HG03457 (cell line): ENCODE measurements at regions not wholly inside any gene's neighbourhood (a gene's known extent, or its start where the extent isn't known, plus 50 kb on each side); places are given as distances from the start of the nearest gene placed in this dataset.

Source experiments
- ATAC-seq: cut with Tn5 transposase; IDR thresholded peaks from one replicate; pipeline ENCODE4 v1.9.1; 2021; ENCODE audit warnings: moderate number of reproducible peaks; ENCODE audit not compliant: unreplicated experiment

DNA sequence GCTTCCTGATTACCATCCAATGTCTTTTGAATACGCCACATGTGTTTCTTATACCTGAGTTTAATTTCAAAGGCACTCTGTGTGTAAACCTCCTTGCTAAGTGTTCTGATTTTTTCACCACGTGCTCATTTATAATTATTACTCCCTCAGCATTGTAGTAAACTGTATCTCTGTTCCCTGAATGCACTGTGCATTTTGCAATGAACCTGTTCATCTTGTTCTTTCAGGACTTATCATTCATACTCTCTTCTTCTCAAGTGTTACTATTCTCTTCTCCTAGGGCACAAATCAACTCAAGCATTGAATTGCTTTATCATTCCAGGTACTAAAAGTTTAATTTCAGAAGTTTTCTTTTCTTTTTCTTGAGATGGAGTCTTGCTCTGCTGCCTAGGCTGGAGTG, 383.4 kb upstream of the TRIB2 start:
- ATAC-seq, result no peak

DNA sequence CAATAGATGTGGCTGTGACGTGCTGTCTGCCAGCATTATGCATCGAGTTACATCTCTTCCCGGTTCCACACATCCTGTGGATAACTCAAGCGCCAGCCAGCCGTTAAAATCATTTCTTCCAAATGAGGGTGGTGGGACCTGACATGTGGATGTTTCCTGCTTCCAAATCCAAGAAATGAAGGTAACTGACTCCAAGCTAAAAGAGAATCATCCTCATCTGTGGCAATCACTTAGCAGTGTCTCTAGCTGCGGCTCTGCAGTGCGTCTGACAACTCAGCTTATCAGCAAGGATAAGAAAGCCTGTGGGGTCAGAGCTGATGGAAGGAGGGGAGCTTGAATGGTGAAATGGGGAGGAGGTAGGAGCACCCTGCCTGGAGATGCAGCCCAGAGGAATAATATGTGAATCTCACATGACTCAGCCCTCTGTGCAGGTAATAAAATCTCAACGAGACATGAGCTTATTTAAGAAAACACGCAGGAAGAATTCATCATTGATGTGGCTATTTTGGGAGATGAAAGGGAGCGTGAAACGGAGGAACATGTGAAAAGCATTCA, 382.2 kb upstream of the TRIB2 start:
- no peak for ATAC-seq

DNA sequence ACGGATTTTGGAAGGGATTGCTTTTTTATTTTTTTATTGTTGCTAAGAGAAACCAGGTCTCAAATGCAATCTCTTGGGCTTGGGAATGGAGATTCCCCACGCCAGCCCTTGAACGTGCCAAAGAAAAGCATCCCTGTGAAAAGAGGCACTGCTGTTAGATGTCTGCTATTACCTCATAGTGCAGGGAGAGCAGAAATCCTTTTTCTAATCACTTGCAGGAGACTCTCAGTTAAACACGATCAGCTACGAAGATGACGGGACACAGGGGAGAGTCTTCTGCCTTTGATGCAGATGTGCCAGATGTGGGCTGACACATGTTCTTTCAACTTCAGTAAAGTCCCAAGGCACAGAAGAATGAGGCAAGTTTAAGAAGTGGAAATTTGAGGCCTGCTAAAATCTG, 381.6 kb upstream of the TRIB2 start:
- ATAC-seq, result no peak

DNA sequence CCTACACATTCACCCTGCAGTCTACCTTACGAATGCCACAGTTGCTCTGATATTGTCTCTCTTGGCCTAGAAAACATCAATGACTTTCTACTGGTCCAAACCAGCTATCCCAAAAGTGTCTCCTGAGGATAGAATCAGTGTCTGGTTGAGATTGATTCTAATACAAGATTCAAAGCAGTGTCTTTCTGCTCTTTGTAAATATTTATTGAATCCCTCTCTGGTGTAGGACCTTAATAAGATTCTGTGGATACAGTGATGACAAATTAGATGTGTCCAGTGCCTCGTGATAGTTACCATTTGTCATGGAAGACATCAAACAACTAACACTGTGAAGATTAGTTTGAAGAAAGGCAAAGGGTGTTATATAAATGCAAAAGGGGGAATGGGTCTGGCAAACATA, 380.7 kb upstream of the TRIB2 start:
- ATAC-seq, result no peak

DNA sequence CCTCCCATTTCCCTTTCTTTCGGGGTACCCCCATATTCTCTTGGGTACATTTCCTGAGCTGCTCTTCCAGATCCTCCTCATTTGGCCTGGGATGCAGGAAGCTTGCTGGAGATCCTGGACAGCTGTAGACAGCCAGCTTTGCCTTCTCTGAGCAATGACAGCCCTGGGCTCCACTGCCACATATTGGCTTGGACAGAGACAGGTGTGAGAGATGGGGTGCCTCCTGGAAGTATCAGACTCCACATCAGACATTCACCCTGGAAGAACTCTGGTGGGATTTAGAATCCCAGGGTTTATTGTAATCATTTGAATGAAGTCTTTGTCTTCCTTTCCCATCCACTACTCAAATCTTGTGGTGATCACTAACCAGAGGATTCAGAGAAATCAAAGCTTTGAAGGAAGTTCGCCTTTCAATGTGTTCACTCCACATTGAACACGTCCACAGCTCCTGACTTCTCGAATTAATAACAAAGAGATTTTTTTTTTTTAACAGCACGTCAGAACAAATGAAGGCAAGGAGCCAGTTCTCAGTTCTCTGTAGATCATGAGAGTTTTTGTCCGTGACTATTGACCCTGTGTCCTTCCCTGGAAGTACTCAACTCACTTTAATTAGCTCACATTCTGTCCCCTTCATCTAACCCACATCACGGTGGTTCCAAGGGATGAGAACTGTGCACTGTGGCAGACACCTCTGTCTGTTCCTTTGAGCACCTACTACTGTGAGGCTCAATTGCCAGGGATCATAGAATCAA, 377.6 kb upstream of the TRIB2 start:
- ATAC-seq, result no peak

DNA sequence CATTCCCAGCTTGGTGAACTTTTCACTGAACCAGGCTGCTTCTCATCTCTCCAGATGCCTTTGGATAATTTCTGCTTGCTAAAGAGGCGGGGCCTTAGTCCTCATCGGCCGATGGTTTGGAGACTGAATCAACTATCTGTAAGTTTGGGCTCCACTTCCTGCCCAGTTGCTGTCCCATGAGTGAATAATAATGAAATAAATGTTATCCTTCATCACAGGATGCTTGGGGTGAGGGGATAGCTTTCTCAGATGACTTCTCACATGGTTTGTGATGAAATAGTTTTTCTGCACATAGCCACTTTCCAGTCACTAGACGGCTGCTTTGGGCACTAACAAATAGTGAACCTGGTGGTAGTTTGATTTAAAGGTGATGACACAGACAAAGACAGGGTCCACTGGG, 376.6 kb upstream of the TRIB2 start:
- ATAC-seq, result no peak

DNA sequence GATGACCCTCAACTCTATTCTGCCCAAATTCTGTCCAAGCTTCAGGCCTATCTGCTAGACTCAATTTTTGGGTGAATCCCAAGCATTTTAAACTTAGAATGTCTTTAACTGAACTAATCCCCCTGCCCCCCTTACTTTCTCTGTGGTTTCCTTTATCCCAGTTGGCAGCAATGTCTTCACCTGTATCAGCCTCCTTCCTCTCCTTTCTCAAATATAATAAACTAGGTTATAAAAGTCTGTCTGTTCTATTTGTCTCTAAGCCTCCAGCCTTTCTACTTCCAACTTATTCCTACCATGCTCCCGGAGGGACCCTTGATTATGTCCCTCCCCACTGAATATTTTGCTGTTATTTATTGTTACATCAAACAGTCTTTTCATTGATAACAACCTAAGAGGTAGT, 375.5 kb upstream of the TRIB2 start:
- ATAC-seq, result no peak

DNA sequence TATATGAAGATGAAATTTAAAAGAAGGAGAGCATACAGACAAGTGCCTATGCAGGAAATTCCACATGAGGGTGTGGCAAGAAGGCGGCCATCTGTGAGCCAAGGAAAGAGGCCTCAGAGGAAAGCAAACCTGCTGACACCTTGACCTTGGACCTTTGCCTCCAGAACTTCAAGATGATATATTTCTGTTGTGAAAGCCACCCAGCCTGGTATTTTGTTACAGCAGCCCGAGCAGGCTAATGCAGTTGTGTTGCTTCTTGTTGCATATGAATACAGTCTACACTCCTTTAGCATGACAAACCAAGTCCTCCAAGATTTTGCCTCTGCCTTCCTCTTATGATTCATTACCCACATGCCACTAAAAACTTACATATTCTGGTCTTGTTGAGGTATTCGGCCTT, 374.8 kb upstream of the TRIB2 start:
- no peak for ATAC-seq

DNA sequence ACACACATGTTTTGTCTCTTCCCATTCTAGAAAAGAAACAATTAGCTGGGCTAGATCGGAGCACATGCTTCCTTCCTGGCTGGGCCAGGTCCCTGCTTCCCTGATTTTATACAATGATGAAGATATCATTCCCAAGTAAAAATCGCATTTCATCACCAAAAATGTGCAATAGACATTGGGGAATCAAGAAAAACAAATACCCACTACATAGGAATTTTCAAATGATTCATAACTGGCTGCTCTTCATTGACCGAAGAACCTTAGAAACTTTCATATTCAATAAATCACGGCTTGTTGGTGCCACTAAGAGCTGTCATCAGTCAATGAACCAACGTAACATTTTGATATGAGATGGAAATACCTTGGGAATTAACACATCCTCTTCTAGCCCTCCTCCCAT, 373.6 kb upstream of the TRIB2 start:
- ATAC-seq, result no peak

DNA sequence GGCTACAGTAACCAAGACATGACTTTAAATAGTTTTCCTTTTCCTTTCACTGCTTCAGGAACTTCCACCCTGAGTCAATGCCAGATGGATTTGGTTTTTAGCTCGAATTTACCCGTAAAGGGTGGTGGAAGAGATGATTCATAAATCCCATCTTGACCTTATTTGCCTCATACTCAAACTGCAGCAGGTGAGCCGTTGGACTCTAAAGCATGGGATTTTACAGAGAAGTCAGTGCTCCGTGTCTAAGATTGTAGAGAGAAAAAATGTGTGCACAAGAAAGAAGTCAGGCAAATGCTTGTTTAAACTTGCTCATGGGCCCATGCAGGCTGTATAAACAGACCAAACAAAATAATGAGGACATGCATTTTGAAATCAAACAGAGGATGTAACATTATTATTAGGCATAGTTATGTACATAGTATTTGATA, 369.7 kb upstream of the TRIB2 start:
- no peak for ATAC-seq

DNA sequence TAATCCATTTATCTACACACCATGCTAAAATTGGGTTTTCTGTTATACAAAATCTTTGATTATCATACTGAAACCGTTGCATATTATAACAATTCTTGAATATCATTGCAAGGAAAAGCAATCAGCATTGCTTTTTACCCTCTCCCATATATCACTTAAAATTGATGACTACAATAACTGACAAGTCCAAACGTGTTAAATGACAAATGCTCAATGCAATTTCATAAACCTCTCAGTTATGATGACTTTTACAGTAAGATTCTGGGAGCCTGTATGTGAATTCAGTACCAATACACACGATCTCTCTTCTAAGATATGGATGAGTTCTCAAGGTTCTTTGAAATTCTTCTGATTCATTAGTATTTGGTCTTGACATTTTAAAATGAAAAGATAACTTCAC, 368.5 kb upstream of the TRIB2 start:
- ATAC-seq, result no peak

DNA sequence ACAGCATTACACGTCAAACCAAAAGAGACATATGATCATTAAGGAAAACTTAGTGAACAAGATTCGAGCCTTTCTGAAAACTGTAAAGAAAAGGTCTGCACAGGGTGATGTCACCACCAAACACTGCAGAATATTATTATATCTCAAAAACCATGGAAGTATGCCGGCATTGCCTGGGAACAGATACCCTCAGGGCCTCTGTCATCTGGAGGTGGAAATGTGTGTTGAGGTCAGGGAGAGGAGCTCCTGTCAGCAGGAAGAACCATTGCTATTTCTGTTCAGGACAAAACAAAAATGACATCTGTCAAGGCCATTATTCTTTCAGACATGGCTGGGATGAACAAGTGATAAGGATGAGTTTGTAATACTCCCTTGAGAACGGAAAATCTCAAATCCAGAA, 365.9 kb upstream of the TRIB2 start:
- ATAC-seq, result no peak

DNA sequence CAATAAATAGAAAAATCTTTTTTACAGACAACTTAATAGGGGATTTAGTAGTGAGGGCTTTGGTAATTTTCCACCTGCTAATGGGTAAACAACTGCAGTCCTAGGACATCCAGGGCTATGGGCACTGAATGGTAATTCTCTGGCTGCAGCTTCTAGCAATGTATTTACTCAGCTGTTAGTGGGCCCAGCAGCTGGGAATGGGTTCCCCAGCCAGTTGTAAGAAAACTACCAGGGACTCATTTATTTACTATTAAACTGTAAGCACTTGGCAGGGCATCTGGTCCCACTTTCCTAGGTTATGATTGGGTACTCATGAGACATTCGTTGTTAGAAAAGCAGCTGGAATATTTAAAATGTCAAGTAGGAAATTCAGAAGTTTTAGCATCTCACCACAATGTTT, 363.8 kb upstream of the TRIB2 start:
- ATAC-seq, result no peak

DNA sequence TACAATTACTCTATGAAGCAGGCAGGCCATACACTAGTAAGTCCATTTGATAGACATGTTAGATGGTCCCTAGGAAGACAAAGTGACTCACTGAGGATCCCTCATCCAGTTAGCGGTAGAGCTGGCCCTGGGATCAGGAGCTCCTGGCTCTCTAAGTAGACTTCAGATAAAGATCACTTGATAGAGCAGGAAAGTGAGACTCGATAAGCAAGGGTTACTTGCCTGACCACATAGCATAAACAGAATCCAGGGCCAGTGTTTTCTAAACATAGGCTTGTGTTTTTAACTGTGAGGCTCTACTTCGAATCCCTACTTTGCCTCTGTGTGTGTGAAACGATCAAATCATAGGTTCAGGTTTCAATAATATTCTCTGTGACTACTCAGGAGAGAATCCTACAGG, 355.2 kb upstream of the TRIB2 start:
- ATAC-seq, result no peak

DNA sequence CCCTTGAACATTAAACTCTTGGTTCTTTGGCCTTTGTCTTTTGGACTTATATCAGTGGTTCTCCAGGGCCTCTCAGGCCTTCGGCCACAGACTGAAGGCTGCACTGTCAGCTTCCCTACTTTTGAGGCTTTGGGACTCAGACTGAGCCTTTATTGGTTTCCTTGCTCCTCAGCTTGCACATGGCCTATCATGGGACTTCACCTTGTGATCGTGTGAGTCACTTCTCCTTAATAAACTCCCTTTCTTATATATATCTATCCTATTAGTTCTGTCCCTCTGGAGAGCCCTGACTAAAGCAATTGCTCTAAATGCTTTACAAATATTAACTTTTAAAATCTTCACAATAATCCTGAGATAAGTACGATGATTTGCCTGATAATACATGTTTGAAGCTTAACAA, 353.6 kb upstream of the TRIB2 start:
- no peak for ATAC-seq

DNA sequence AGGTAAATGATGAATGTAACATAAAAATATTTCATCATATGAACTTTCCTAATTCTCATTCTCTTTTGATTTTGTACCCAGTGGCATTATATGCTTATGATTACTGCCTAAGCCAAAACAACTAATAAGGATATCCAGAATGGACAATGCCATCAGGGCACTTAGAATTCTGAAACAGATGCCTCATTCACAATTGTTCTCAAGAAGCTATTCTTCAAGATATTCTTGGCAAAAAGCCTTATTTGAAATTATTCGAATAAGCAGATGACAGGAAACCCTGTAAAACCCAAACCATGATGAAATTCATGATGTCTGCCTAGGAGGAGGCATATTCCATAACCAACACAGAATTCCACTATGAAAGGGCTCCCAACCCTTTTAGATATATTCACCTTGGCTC, 353.2 kb upstream of the TRIB2 start:
- no peak for ATAC-seq

DNA sequence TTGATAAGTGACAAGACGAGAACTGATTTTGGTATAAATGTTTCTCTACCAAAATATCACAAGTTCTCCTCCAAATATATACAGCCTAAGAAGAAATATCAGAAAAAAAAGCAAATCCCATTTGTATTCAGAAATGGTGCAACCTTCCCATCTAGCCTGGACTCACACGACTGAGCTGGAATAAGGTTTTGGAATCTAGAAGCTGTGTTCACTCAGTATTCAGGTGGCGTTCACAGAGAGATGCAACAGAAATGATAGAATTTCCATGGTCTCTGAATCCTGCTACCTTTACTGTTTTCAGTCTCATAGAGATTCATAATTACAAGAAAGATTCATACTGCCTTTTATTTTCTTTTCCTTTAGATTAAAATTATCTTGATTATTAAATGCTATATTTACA, 347.2 kb upstream of the TRIB2 start:
- no peak for ATAC-seq

DNA sequence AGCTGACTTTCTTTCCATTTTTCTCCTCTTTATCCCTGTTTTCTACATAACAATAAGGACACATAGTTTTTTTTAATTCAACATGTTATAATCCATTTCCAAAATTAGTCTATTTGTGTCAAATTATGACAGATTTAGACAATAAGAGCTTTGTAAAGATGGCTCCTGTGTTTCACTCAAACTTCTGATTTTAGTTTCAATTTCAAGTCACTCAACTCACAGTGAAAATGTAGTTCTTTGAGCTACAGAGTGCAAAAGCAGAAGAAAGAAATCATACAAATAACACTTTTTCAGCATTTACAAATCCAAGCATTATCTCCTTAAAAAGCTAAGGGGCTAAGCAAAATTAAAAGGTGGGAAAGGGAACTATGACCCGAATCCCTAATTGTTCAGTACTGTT, 340.7 kb upstream of the TRIB2 start:
- ATAC-seq, result no peak

DNA sequence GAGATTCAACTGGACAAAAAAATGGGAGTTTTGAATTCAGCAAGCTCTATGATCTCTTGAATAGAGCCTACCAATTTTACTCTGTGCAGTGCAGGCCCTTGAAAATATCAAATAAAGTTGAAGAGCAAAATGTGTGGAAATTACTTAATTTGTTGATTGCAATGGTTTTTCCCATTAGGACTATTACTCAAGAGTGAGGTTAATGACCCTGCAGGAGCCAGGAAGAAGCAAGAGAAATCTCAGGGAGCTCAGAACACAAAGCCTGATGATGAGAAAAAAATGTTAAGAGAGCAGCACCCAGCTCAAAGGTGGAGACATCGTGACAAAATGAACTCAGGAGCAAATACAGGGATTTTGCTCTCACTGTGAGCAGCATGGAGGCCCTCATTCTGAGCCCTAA, 337.6 kb upstream of the TRIB2 start:
- ATAC-seq, result no peak

DNA sequence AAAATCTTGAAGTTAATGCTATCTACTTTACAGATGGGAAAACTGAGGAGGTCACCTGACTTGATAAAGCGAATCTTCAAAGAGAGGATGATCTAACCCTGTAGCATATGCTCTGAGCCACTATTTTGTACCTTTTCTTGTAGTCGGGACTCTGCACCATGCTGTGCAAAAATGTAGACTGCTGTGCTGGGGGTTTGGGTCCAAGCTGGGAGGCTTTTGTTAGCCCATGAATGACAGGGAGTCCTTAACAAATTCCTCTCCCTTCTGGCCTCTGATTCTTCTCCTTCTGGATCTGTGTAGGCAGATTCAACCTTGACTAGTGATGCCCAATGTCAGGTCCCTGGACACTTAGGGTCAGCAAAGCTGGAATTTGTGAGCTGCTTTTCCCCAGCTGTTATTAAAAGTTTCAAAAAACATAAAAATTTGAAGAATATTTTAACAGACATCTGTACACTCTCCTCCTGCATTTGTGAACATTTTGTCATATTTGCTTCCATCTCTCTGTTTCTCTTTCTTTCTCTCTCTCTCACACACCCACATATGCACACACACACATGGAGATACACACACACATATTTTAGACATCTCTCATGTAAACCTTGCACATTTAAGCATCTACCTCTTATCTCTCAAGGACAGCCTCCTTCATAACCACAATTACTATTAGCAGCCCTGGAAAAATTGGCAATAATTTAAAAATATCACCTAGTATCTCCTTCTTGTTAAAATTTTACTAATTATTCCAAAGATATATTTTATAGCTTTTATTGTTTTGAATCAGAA, 335.0 kb upstream of the TRIB2 start:
- no peak for ATAC-seq

DNA sequence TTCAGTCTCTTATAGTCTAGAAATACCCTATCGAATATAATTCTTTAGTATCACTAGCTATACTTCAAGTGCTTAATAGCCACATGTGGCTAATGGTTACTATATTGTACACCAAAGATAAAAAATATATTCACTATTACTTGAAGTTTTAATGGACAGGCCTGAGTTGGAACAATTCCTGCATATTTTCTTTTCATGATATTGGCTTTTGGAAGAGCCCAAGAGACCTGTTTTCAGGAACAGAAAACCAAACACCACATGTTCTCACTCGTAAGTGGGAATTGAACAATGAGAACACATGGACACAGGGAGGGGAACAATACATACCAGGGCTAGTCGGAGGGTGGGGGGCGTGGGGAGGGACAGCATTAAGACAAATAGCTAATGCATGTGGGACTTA, 334.4 kb upstream of the TRIB2 start:
- ATAC-seq, result no peak

DNA sequence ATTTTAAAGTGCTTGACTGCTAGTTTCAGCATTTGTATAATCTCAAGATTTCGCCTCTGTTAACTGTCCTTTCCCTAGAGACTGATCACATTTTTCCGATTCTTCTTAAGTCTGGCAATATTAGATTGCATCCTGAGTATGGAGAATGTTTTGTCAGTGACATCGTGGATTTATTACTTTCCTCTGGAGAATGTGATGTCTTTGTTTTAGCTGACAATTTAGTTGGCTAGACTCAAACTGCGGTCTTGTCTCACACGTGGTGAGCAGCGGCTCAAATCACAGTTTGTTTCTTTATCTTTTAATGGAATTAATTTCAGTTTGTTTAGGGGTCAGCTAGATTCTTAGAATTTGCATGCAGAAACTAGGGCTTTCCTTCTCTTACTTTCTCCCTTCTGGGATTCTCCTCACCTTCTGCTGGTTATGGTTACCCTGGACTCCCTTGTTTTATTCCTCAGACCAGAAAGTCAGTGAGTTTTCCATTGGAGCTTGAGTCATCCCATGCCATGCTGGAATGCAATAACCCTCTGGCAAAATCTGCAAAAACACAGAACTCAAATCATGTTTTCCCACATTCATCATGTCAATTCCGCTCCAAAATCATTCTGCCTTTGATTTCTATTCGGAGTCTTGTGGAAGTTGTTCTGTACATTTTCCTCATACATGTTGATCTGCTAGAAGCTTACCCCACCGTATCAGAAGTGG, 327.2 kb upstream of the TRIB2 start:
- ATAC-seq, result no peak
